Gastroesophageal sphincter (tissue), 4 donors: ENCODE measurements at regions not wholly inside any gene's neighbourhood (a gene's known extent, or its start where the extent isn't known, plus 50 kb on each side); places are given as distances from the start of the nearest gene placed in this dataset.

Experiments
- ATAC-seq: fragments of 150-250 bp; one replicate; pipeline ENCODE4 v1.9.1; 2016; ENCODE audit warnings: mild to moderate bottlenecking, moderate library complexity
- H3K27ac ChIP-seq, 4 donors: fragments of 200-600 bp; sonication (generic) in 3 of 4; 1 replicate in 3 of 4; 2 replicates in 1 of 4; pipeline ENCODE4 v1.5.1; 2016 to 2019
- H3K27me3 ChIP-seq: fragments of 200-600 bp; sonication (generic); one replicate; pipeline ENCODE4 v1.5.1; 2019
- H3K36me3 ChIP-seq, 2 donors: fragments of 200-600 bp; sonication (generic); one replicate each; pipeline ENCODE4 v1.5.1; 2019; ENCODE audit warnings: control low read depth in 1 of 2
- H3K4me1 ChIP-seq, 3 donors: fragments of 200-600 bp; sonication (generic); 1 replicate in 2 of 3; 2 replicates in 1 of 3; pipeline ENCODE4 v1.5.1; 2016 to 2019; ENCODE audit warnings: control low read depth in 2 of 3
- H3K4me3 ChIP-seq, 2 donors: fragments of 200-600 bp; sonication (generic); one replicate each; pipeline ENCODE4 v1.5.1; 2019; ENCODE audit warnings: mild to moderate bottlenecking in 1 of 2, moderate library complexity in 1 of 2
- H3K9me3 ChIP-seq, 3 donors: fragments of 200-600 bp; sonication (generic); one replicate each; pipeline ENCODE4 v1.5.1; 2017 to 2019; ENCODE audit warnings: control low read depth in 2 of 3
- EP300 ChIP-seq: sonication (generic); formaldehyde crosslinking; IDR thresholded peaks from one replicate; pipeline ENCODE4 v1.6.1; 2017; ENCODE audit warnings: antibody characterized with exemption, mild to moderate bottlenecking
- POLR2A ChIP-seq, 2 donors: fragments of 450-650 bp; IDR thresholded peaks; one replicate each; pipeline ENCODE4 v1.6.1; 2017; ENCODE audit warnings: antibody characterized with exemption in 2 of 2, mild to moderate bottlenecking in 2 of 2, moderate library complexity in 1 of 2
- POLR2AphosphoS5 ChIP-seq: sonication (generic); formaldehyde crosslinking; IDR thresholded peaks from one replicate; pipeline ENCODE4 v1.6.1; 2017; ENCODE audit warnings: antibody characterized with exemption
- WGBS, 2 donors: methylation state at CpG; one replicate each; pipeline ENCODE4 v1.1.5; 2018; ENCODE audit warnings: low coverage in 1 of 2; 5-methylcytosine and 5-hydroxymethylcytosine counted together
- TF ChIP-seq, protein P1 (sequence below), 4 experiments: fragments of 200-600 bp in 2 of 4; fragments of 450-650 bp in 2 of 4; sonication (generic) in 1 of 4; IDR thresholded peaks; one replicate each; pipeline ENCODE4 v1.5.1; 2017 to 2019; ENCODE audit warnings: antibody characterized with exemption in 4 of 4, mild to moderate bottlenecking in 2 of 4, moderate library complexity in 2 of 4

DNA sequence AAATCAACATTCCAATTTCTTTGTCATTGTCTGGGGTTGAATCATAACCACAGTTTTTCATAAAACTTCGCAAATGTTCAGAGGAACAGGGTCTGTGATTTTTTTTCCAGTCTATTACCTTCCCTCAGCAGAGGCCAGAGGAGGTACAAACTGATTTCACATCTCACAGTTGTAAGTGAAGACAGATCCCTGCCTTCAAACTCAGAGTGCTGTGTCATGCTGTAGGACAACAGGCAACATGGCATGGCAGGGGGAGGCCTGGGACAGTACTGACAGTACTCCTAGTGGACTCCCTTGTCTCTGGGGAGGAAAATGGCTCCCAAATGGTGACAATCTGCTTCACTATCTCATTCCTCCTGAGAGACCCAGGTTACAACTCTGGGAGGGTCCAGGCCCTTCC lies 308.6 kb downstream of the CDC5L start:
- WGBS, 2 donors = 100% methylated on average over 1 of the region's 1 CpG
- ATAC-seq = no peak
- H3K27ac ChIP-seq = no peak overlapping the region
- H3K4me1 ChIP-seq = no peaks in the 10 kb centered on the region
- H3K36me3 ChIP-seq = no peaks in the 10 kb centered on the region
- TF ChIP-seq EP300 = no peak
- TF ChIP-seq POLR2AphosphoS5 = no peak
- no peak for TF ChIP-seq POLR2A (IDR thresholded peaks at IDR 0.05)
- TF ChIP-seq, protein P1, sequence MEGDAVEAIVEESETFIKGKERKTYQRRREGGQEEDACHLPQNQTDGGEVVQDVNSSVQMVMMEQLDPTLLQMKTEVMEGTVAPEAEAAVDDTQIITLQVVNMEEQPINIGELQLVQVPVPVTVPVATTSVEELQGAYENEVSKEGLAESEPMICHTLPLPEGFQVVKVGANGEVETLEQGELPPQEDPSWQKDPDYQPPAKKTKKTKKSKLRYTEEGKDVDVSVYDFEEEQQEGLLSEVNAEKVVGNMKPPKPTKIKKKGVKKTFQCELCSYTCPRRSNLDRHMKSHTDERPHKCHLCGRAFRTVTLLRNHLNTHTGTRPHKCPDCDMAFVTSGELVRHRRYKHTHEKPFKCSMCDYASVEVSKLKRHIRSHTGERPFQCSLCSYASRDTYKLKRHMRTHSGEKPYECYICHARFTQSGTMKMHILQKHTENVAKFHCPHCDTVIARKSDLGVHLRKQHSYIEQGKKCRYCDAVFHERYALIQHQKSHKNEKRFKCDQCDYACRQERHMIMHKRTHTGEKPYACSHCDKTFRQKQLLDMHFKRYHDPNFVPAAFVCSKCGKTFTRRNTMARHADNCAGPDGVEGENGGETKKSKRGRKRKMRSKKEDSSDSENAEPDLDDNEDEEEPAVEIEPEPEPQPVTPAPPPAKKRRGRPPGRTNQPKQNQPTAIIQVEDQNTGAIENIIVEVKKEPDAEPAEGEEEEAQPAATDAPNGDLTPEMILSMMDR (IDR thresholded peaks at IDR 0.05) = no peak
- no peaks in the 10 kb centered on the region for H3K9me3 ChIP-seq
- H3K4me3 ChIP-seq = no peak overlapping the region
- H3K27me3 ChIP-seq = no peaks in the 10 kb centered on the region

DNA sequence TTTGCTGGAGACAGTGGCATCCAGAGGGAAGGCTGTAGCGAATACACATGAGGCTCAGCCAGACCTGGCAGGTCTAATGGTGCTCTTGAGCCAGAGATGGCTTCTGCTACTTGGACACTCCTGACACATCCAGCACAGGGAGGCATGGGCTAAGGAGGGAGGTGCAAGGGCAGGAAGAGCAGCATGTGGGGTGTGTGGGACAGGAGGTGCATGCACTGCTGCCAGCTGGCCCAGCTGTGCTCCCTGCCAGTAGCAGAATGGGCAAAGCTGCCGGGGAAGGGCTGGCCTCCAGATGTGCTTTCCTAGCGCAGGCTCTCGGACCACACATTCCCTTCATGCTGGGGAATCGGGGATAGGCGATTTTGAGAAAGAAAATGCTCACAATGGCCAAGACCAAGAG lies 309.2 kb downstream of the CDC5L start:
- Histone ChIP-seq H3K4me3 (no peak overlapping the region), H3K36me3 (no peaks in the 10 kb centered on the region), H3K27ac (no peak overlapping the region), H3K4me1 (no peaks in the 10 kb centered on the region), H3K9me3 (no peaks in the 10 kb centered on the region), H3K27me3 (no peaks in the 10 kb centered on the region)
- 100% methylated on average over 1 of the region's 6 CpGs; no CpG with 5 or more reads in 1 of the 2 donors for WGBS, 2 donors
- ATAC-seq = no peak
- no peak for TF ChIP-seq POLR2AphosphoS5
- TF ChIP-seq, protein P1 (IDR thresholded peaks at IDR 0.05) = no peak
- TF ChIP-seq EP300 = no peak
- no peak for TF ChIP-seq POLR2A (IDR thresholded peaks at IDR 0.05)

DNA sequence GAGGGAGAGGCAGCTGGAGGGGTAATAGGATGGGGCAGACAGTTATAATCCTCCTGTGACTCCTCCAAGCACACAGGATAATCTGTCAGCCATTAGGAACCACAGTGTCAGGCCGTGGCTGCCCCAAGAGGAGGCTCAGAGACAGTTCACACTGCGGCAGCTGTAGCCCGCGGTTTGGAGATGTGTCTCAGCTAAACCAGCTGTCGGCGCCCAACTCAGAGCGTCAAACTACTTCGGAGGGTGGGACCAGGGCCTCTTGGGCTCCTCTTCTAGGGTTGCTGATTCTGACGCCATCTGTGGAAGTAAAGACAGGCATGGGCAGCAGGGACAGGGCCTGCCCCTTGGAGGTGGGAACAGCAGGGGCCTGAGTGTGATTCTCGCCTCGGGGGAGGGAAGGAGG lies 309.8 kb downstream of the CDC5L start:
- H3K27ac ChIP-seq = no peak overlapping the region
- no peaks in the 10 kb centered on the region for H3K4me1 ChIP-seq
- no peaks in the 10 kb centered on the region for H3K9me3 ChIP-seq
- H3K27me3 ChIP-seq = no peaks in the 10 kb centered on the region
- no peak for TF ChIP-seq POLR2AphosphoS5
- TF ChIP-seq EP300 = no peak
- no peak for TF ChIP-seq POLR2A (IDR thresholded peaks at IDR 0.05)
- TF ChIP-seq, protein P1 (IDR thresholded peaks at IDR 0.05) = no peak
- no peak overlapping the region for H3K4me3 ChIP-seq
- H3K36me3 ChIP-seq = no peaks in the 10 kb centered on the region
- ATAC-seq = no peak
- WGBS, 2 donors = 40% methylated on average over 1 of the region's 11 CpGs; no CpG with 5 or more reads in 1 of the 2 donors

DNA sequence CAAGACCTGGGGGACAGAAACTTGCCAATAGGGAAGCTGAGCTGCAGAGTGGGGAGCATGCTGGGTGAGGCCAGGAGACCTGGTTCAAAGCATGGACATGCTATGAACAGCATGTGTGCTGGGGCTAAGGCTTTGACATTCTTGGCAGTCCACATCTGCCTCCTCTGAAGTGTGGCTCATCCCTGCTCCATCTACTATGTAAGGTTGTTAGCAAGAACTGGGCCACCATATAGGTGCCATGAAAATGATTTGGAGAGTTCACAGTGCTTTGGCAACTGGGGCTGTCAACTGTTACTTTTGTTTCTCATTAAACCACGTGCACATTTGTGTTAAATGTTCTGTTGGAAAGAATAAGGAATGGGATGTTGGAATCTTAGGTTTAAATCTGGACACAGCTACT lies 311.1 kb downstream of the CDC5L start:
- no peaks in the 10 kb centered on the region for H3K36me3 ChIP-seq
- no peaks in the 10 kb centered on the region for H3K9me3 ChIP-seq
- H3K4me3 ChIP-seq = no peak overlapping the region
- TF ChIP-seq EP300 = no peak
- no peak for TF ChIP-seq POLR2AphosphoS5
- no peak for TF ChIP-seq POLR2A (IDR thresholded peaks at IDR 0.05)
- TF ChIP-seq, protein P1 (IDR thresholded peaks at IDR 0.05) = no peak
- ATAC-seq = no peak
- H3K4me1 ChIP-seq = no peaks in the 10 kb centered on the region
- H3K27ac ChIP-seq = no peak overlapping the region
- 33 to 53% methylated on average over 1 of the region's 1 CpG for WGBS, 2 donors
- no peaks in the 10 kb centered on the region for H3K27me3 ChIP-seq

DNA sequence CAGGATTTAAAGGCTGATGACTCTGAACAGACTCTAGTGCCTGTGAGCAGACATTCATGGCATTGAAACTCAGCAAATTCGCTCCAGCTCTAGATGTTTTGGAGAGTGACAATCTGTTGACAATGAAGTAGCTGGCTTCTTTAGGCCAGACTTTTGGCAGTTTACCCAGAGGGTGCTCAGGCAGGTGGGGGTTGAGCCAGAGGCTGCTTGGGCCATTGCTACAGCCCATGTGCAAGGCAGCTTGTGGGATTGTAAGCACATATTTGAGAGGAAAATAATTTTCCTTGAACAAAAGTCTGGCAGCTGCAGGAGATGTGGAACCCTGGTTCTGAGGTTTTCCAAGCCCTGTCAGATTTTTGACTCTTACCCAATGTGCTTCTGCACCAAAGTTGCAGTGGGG lies 311.6 kb downstream of the CDC5L start:
- Histone ChIP-seq H3K36me3 (no peaks in the 10 kb centered on the region), H3K4me1 (no peaks in the 10 kb centered on the region), H3K4me3 (no peak overlapping the region), H3K9me3 (no peaks in the 10 kb centered on the region), H3K27ac (no peak overlapping the region), H3K27me3 (no peaks in the 10 kb centered on the region)
- TF ChIP-seq POLR2AphosphoS5 (no peak), POLR2A (IDR thresholded peaks at IDR 0.05) (no peak), EP300 (no peak)
- TF ChIP-seq, protein P1 (IDR thresholded peaks at IDR 0.05) = no peak
- whole genome bisulfite sequencing, 2 donors = 25% methylated on average over 1 of the region's 1 CpG; no CpG with 5 or more reads in 1 of the 2 donors
- no peak for ATAC-seq
